Urothelium cell line (cell line): ENCODE measurements at regions not wholly inside any gene's neighbourhood (a gene's known extent, or its start where the extent isn't known, plus 50 kb on each side); places are given as distances from the start of the nearest gene placed in this dataset.
"Not testable (repeated sequence)": the region's sequence is repeated elsewhere in the genome, so short reads cannot be mapped to it uniquely, and the experiment has no call there.

Experiments used
- DNase-seq: peaks from one replicate; pipeline ENCODE4 v3.0.0; 2011; ENCODE audit warnings: low spot score, mixed read lengths
- FAIRE-seq: peaks from 2 replicates; lab custom pipeline; 2011; peaks lifted over from hg19 to GRCh38; lab: Jason Lieb, UNC

GRCh38 chr6:160804639-160805038 is 102.6 kb downstream of the PLG start:
- DNase-seq (no peak), FAIRE-seq (no peak)

GRCh38 chr6:160808263-160808662 is 106.2 kb downstream of the PLG start:
- no peak for FAIRE-seq

GRCh38 chr6:160810238-160810637 is 108.2 kb downstream of the PLG start:
- DNase-seq (no peak), FAIRE-seq (no peak)

More at GRCh38 chr6:160808263-160808662, 106.2 kb downstream of the PLG start:
- no peak for DNase-seq

- DNase-seq (no peak), FAIRE-seq (no peak)
Observed at GRCh38 chr6:160812097-160812496, 110.1 kb downstream of the PLG start.

GRCh38 chr6:160818934-160819333 is 116.9 kb downstream of the PLG start:
- no peak for DNase-seq
- FAIRE-seq = no peak

- DNase-seq = not testable (repeated sequence)
Observed at GRCh38 chr6:160820661-160821060, 118.6 kb downstream of the PLG start.

GRCh38 chr6:160831739-160832138 is 129.7 kb downstream of the PLG start:
- no peak for DNase-seq
- FAIRE-seq = no peak

More at GRCh38 chr6:160820661-160821060, 118.6 kb downstream of the PLG start:
- FAIRE-seq = not testable (repeated sequence)

GRCh38 chr6:160832422-160832821 is 130.4 kb downstream of the PLG start:
- no peak for FAIRE-seq
- DNase-seq = no peak

- DNase-seq (no peak), FAIRE-seq (no peak)
Observed at GRCh38 chr6:160837146-160837545, 135.1 kb downstream of the PLG start.

- DNase-seq (no peak), FAIRE-seq (no peak)
Observed at GRCh38 chr6:160851031-160851430, 140.5 kb upstream of the MAP3K4 start.

GRCh38 chr6:160853946-160854345 is 137.6 kb upstream of the MAP3K4 start:
- no peak for FAIRE-seq
- DNase-seq = no peak

GRCh38 chr6:160858886-160859285 is 132.7 kb upstream of the MAP3K4 start:
- no peak for DNase-seq
- FAIRE-seq = no peak

GRCh38 chr6:160859822-160860221 is 131.7 kb upstream of the MAP3K4 start:
- FAIRE-seq (no peak), DNase-seq (no peak)

GRCh38 chr6:160861824-160862223 is 129.7 kb upstream of the MAP3K4 start:
- FAIRE-seq (no peak), DNase-seq (no peak)

- FAIRE-seq (no peak), DNase-seq (no peak)
Observed at GRCh38 chr6:160863782-160864181, 127.8 kb upstream of the MAP3K4 start.

- DNase-seq (no peak), FAIRE-seq (no peak)
Observed at GRCh38 chr6:160871320-160871719, 120.2 kb upstream of the MAP3K4 start.

GRCh38 chr6:160881148-160881808 is 110.3 kb upstream of the MAP3K4 start:
- FAIRE-seq = no peak

GRCh38 chr6:160882006-160882405 is 109.6 kb upstream of the MAP3K4 start:
- DNase-seq = no peak

More at GRCh38 chr6:160881148-160881808, 110.3 kb upstream of the MAP3K4 start:
- DNase-seq = no peak

GRCh38 chr6:160882791-160883279 is 108.7 kb upstream of the MAP3K4 start:
- FAIRE-seq = no peak
- no peak for DNase-seq

More at GRCh38 chr6:160882006-160882405, 109.6 kb upstream of the MAP3K4 start:
- no peak for FAIRE-seq

- FAIRE-seq = no peak
- DNase-seq = no peak
Observed at GRCh38 chr6:160883560-160883959, 108.0 kb upstream of the MAP3K4 start.

- no peak for DNase-seq
- FAIRE-seq = no peak
Observed at GRCh38 chr6:160883999-160884398, 107.6 kb upstream of the MAP3K4 start.

- not testable (repeated sequence) for DNase-seq, FAIRE-seq
Observed at GRCh38 chr6:160889148-160889547, 102.4 kb upstream of the MAP3K4 start.

- DNase-seq (no peak), FAIRE-seq (no peak)
Observed at GRCh38 chr6:160891690-160892089, 99.9 kb upstream of the MAP3K4 start.
